HG03097 (cell line): ENCODE measurements at regions not wholly inside any gene's neighbourhood (a gene's known extent, or its start where the extent isn't known, plus 50 kb on each side); places are given as distances from the start of the nearest gene placed in this dataset.

ENCODE experiments used
- ATAC-seq: cut with Tn5 transposase; IDR thresholded peaks from one replicate; pipeline ENCODE4 v1.9.1; 2021; ENCODE audit not compliant: unreplicated experiment, low FRiP score

- no peak for ATAC-seq
Observed at GRCh38 chr14:66380143-66380542, 106.0 kb upstream of the CCDC196 start.

DNA sequence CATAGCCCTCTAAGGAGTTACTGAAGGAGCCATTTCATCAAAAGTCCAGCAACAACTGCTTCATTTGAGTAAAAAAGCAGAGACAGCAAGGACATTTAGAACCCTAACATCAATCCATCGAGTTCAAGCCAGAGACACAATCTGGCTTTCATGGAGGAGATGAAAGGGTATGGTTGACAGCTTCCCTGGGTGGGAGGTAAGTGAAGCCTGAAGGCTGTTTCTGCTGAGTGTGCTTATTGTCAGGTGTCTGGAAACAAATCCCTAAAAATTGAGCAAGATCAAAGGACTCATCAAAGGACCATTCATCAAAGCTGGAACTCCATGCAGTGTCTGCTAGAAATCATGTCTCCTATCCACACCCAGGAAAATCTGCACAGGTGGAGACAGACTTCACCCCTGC lies 104.4 kb upstream of the CCDC196 start:
- ATAC-seq = no peak

DNA sequence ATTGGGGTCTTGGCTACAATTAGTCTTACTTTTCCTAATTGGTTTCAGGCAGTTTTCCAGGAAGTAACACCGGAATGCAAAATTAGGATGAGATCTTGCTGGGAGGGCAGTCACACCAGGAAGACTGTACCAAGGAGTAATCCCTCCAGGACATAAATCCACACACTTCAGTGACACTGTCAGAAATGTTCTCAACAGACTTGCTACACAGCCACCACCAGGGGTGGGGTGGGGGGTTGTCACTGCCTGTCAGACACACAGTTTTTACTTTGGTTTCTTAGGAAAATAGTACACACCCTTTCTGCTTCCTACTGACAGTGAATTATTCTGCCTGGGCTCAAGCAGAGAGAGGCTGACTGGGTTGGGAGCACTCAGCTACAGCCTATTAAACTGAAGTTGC lies 102.9 kb upstream of the CCDC196 start:
- no peak for ATAC-seq

DNA sequence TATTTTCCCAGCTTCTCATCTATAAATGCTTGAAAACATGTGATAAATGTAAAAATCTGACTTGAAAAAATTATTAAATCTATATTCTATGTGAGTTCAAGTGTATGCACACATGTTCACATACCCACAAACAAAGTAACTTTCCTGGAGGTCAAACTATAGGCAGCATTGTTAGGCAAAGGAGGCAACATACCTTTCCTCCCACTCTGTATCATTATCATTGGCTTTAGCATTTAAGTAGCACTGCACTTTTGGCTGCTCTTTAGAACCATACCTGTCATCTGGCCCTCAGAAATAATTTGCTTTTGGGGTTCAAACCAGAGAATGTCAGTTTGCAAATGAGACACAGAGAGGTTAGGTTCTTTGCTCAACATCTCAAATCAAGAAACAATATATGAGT lies 102.4 kb upstream of the CCDC196 start:
- no peak for ATAC-seq

GRCh38 chr14:66388516-66388915 lies 97.7 kb upstream of the CCDC196 start:
- ATAC-seq = no peak

DNA sequence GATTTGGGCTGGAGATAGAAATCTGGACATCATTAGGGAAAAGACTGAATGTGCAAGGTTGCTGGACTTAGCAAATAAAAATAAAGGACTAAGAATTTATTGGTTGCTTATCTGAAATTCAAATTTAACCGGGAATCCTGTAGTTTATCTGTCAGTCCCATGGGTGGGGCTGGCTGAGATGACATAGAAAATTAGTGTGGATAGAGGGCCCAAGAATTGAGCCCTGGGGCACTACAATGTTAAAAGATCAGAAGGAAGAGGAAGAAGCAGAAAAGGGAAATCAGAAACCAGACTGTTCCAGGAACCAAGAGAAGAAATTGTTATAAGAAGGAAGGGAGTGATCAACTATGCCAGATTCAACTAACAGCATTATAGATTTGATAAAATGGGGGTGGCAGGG lies 96.7 kb upstream of the CCDC196 start:
- no peak for ATAC-seq

GRCh38 chr14:66395300-66395699 lies 90.9 kb upstream of the CCDC196 start:
- ATAC-seq = no peak

DNA sequence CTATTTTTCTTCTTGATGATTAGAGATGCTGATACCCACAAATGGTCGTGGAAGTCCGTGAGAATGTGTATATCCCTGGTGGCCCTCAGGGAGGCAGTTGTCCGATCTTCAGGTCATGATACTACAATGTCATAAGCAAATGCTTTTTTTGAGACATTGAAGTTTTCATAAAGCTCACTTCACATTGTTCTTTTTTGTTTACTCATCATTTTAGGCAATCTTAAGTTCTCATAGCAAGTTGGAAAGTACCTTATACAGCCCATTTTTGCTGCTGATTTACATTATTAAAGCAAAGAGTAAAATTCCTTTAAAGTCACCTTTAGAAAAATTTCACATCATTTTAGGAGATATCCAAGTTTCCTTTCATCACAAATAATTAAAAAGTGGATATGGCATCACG lies 90.0 kb upstream of the CCDC196 start:
- ATAC-seq = no peak

DNA sequence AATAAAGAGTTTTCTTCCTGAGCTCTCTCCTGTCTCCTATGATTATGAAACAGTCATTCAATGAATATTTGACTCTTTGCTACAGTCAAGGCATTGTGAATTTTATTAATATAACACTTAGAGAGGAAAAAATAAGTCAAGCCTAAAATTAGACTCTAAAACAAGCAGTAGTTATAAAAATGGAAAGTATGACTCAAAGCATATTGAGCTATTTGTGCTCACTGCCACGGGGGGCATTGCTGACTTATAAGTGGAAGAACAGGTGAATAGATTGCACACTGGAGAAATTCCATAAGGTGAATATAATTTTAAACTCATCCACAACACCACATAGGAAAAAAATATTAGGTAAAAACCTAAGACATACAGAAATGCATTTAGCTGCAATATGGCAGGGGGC lies 87.7 kb upstream of the CCDC196 start:
- no peak for ATAC-seq

DNA sequence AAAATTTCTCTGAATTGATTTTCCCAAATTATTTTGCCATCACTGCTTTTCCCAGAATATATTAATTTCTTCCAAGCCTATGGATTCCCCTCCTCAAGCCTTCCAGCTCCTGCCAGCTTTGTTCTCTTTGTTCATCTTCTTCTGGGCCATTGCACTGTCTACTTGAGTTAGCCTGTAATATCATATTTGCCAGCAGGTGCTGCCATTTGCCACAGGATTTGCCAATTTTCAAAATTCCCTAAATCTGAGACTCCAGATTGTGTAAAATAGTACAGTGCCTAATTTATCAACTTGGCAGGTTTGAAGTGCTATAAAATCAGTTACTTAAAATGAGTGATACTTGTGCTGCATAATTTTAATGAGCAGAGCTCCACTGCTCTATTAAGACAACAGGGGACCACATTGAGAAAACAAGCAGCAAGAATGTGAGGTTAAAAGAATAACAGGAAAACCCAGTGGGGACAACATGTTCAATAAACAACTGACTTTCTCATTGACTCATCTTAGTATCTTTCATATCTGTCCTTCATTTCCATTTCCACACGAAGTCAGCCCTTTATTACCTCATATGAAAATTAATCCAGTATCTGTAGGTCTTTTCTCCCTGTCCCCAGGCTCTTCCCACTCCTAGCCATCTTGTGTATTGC lies 84.6 kb upstream of the CCDC196 start:
- no peak for ATAC-seq

- no peak for ATAC-seq
Observed at GRCh38 chr14:66403183-66403582, 83.0 kb upstream of the CCDC196 start.

DNA sequence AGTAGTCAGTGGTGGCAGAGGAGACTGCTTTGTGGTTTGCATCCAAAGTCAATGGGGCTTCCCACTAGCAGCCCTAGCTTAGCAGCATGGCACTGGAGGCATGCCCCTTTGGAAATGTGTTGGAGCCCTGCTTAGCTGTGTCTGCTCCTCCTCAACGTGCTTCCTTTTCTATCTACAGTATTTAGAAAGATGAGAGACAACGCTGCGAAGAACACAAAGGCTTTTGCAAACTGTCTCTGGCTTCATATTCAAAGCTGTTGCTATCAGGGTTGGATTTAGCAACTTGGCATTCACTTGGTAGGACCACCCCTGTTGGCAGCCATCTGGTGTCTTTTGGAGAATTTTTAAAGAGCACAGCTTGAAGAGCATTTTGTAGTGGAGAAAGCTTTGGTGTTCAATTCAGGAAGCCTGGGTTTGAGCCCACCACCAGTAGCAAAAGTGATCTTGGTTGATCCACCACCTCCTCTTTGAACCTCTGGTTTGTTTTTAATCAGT lies 82.1 kb upstream of the CCDC196 start:
- no peak for ATAC-seq

GRCh38 chr14:66405158-66405557 lies 81.0 kb upstream of the CCDC196 start:
- no peak for ATAC-seq

- ATAC-seq = no peak
Observed at GRCh38 chr14:66413901-66414300, 72.3 kb upstream of the CCDC196 start.

- no peak for ATAC-seq
Observed at GRCh38 chr14:66414511-66414910, 71.7 kb upstream of the CCDC196 start.

DNA sequence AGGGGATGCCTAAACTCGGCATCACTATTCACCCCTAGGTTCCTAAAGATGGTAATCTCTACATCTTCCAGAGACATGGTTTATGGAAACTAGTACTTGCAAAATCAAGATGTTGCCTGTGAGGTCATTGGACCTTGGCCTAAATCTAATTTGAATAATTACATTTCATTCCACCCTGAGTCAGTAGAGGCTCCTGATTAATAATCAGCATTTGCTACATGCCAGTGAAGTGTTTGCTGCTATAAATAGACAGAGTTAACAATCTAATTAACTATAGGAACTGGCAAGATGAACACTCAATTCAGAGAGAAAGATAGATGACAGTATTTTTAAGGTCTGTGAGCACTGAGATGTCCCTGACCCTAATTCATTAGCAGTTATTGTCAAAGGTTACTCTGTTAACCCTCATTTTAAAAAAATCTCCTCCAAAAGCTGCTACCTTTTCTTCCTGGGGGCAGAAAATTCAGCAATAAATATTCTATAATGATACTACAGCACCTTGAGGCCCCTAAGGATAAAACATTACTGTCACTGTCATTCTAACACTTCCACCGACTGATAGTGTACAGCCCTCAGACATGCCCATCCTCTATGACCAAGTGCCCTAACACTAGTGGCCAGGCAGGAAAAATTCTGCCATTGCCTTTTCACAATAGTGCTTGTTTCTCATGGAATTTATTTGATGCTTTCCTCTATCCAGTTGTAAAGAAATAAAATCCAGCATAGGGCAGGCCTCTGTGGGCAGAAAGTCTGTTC lies 65.7 kb upstream of the CCDC196 start:
- no peak for ATAC-seq

GRCh38 chr14:66421990-66422946 lies 63.9 kb upstream of the CCDC196 start:
- no peak for ATAC-seq

DNA sequence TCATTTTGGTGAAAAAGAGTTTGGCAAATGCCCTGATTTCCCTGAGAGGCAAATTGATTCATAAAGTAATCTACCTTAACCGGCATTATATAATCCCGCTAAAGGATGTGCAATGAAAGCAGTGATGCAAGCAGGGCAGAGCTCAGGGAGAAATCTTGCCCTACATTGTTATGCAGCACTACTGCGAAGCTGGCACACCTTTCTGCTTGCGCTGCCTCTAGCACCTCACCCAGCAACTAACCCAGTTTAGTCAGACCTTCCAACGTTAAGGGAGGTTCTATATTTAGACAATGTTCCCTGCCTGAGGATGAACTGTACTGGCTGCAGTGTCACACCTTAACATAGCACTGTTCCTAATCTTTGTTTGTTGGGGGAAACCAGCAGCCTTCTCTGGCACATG lies 60.8 kb upstream of the CCDC196 start:
- ATAC-seq = no peak

GRCh38 chr14:66426451-66426850 lies 59.7 kb upstream of the CCDC196 start:
- ATAC-seq = no peak

- no peak for ATAC-seq
Observed at GRCh38 chr14:66432334-66432733, 53.8 kb upstream of the CCDC196 start.

GRCh38 chr14:66434464-66434863 lies 51.7 kb upstream of the CCDC196 start:
- no peak for ATAC-seq
